ENCODE measurements at regions not wholly inside any gene's neighbourhood (a gene's known extent, or its start where the extent isn't known, plus 50 kb on each side); places are given as distances from the start of the nearest gene placed in this dataset.
A peak's percentile ranks its signal among the peaks of the same experiment; 100 is the strongest.

DNA sequence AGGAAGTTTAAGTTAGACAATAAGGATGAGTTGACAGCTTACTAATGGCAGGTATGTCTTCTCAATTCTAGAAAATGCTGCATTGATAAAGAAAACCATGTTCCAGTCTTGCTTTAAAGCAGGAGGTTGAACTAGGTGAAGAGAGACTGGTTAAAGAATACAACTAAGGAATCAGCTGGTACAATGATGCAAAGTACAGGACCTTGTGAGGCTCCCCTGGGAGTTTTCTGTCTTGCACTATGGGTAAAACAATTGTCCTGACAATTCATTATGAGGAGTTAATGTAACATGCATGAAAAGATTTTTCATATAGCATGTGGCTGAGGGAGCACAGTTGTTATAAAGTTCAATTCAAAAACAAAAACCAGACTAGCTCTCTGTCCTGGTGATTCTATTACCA is 157.2 kb downstream of the BMP2 start (continued):
- TF ChIP-seq, protein P1, sequence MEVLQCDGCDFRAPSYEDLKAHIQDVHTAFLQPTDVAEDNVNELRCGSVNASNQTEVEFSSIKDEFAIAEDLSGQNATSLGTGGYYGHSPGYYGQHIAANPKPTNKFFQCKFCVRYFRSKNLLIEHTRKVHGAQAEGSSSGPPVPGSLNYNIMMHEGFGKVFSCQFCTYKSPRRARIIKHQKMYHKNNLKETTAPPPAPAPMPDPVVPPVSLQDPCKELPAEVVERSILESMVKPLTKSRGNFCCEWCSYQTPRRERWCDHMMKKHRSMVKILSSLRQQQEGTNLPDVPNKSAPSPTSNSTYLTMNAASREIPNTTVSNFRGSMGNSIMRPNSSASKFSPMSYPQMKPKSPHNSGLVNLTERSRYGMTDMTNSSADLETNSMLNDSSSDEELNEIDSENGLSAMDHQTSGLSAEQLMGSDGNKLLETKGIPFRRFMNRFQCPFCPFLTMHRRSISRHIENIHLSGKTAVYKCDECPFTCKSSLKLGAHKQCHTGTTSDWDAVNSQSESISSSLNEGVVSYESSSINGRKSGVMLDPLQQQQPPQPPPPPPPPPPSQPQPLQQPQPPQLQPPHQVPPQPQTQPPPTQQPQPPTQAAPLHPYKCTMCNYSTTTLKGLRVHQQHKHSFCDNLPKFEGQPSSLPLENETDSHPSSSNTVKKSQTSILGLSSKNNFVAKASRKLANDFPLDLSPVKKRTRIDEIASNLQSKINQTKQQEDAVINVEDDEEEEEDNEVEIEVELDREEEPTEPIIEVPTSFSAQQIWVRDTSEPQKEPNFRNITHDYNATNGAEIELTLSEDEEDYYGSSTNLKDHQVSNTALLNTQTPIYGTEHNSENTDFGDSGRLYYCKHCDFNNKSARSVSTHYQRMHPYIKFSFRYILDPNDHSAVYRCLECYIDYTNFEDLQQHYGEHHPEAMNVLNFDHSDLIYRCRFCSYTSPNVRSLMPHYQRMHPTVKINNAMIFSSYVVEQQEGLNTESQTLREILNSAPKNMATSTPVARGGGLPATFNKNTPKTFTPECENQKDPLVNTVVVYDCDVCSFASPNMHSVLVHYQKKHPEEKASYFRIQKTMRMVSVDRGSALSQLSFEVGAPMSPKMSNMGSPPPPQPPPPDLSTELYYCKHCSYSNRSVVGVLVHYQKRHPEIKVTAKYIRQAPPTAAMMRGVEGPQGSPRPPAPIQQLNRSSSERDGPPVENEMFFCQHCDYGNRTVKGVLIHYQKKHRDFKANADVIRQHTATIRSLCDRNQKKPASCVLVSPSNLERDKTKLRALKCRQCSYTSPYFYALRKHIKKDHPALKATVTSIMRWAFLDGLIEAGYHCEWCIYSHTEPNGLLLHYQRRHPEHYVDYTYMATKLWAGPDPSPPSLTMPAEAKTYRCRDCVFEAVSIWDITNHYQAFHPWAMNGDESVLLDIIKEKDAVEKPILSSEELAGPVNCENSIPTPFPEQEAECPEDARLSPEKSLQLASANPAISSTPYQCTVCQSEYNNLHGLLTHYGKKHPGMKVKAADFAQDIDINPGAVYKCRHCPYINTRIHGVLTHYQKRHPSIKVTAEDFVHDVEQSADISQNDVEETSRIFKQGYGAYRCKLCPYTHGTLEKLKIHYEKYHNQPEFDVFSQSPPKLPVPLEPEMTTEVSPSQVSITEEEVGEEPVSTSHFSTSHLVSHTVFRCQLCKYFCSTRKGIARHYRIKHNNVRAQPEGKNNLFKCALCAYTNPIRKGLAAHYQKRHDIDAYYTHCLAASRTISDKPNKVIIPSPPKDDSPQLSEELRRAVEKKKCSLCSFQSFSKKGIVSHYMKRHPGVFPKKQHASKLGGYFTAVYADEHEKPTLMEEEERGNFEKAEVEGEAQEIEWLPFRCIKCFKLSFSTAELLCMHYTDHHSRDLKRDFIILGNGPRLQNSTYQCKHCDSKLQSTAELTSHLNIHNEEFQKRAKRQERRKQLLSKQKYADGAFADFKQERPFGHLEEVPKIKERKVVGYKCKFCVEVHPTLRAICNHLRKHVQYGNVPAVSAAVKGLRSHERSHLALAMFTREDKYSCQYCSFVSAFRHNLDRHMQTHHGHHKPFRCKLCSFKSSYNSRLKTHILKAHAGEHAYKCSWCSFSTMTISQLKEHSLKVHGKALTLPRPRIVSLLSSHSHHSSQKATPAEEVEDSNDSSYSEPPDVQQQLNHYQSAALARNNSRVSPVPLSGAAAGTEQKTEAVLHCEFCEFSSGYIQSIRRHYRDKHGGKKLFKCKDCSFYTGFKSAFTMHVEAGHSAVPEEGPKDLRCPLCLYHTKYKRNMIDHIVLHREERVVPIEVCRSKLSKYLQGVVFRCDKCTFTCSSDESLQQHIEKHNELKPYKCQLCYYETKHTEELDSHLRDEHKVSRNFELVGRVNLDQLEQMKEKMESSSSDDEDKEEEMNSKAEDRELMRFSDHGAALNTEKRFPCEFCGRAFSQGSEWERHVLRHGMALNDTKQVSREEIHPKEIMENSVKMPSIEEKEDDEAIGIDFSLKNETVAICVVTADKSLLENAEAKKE (CRISPR knock-in tag; IDR thresholded peaks at IDR 0.05) = no peak
- TF ChIP-seq NANOG (IDR thresholded peaks at IDR 0.05; ENCODE audit: borderline replicate concordance) (no peak), POLR2AphosphoS5 (IDR thresholded peaks at IDR 0.05; ENCODE audit: low read depth) (no peak), EZH2phosphoT487 (IDR thresholded peaks at IDR 0.05; ENCODE audit: unreplicated experiment) (no peak), CREB1 (CRISPR knock-in tag; IDR thresholded peaks at IDR 0.05; ENCODE audit: low read depth) (no peak), STAT1 (IDR thresholded peaks at IDR 0.05; ENCODE audit: unreplicated experiment) (no peak), ZNF114 (CRISPR knock-in tag; IDR thresholded peaks at IDR 0.05) (no peak)
- TF ChIP-seq, protein P2, sequence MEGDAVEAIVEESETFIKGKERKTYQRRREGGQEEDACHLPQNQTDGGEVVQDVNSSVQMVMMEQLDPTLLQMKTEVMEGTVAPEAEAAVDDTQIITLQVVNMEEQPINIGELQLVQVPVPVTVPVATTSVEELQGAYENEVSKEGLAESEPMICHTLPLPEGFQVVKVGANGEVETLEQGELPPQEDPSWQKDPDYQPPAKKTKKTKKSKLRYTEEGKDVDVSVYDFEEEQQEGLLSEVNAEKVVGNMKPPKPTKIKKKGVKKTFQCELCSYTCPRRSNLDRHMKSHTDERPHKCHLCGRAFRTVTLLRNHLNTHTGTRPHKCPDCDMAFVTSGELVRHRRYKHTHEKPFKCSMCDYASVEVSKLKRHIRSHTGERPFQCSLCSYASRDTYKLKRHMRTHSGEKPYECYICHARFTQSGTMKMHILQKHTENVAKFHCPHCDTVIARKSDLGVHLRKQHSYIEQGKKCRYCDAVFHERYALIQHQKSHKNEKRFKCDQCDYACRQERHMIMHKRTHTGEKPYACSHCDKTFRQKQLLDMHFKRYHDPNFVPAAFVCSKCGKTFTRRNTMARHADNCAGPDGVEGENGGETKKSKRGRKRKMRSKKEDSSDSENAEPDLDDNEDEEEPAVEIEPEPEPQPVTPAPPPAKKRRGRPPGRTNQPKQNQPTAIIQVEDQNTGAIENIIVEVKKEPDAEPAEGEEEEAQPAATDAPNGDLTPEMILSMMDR (conservative IDR thresholded peaks at IDR 0.05; ENCODE audit: low read depth in 2 of 2) = no peak

DNA sequence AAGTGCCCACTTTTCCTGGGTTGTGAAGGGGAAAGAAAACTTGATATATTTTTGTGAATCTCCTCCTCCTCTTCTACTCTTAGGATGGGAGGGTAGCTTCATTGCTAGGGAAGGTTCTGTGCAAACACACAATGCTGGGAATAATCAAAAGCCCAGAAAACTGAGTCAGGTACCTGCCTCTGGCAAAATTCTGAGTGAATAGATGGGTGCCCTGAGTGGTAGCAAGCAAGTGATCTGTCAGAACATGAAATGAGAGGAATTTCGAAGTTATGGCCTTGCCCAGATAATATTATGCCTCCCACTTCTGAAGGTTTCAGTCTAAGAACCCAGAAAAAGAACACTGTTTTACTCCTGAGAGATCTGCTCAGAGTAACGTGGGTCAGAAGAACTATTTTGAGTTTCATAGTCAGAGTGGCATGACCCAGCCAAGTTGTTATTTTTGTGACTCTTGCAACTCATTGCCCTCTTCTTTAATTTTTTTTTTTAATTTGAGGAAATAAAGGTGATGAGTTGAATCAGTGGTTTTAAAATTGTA is 158.3 kb downstream of the BMP2 start:
- Mint-ChIP-seq H3K36me3 (ENCODE audit: low read depth) (no peaks in the 10 kb centered on the region), H3K4me3 (no peak overlapping the region), H3K27ac (no peak overlapping the region), H3K4me1 (no peaks in the 10 kb centered on the region), H3K9me3 (no peaks in the 10 kb centered on the region; the same call in 2 of the 3 replicates), H3K27me3 (ENCODE audit: insufficient read depth, low read depth, poor library complexity) (peaks cover 1% of the 10 kb centered on the region)
- Histone ChIP-seq H2AFZ (0 out of 2 replicates have a peak overlapping the region, but pooled peaks have one; percentile 19), H3F3A (replicated peaks; ENCODE audit: low read depth) (no peaks in the 10 kb centered on the region), H3K36me3 (ENCODE audit: insufficient read depth) (no peaks in the 10 kb centered on the region), H4K20me1 (replicated peaks; ENCODE audit: insufficient read depth) (no peaks in the 10 kb centered on the region), H3K9me2 (ENCODE audit: insufficient read depth) (no peaks in the 10 kb centered on the region), H3K4me2 (no peak overlapping the region), H3K27me3 (ENCODE audit: insufficient read depth) (no peaks in the 10 kb centered on the region), H3K79me2 (replicated peaks; ENCODE audit: insufficient read depth) (no peaks in the 10 kb centered on the region), H3K4me3 (no peak overlapping the region), H3K27ac (ENCODE audit: low read depth) (no peak overlapping the region), H3K4me1 (ENCODE audit: insufficient read depth) (no peaks in the 10 kb centered on the region)
- TF ChIP-seq NANOG (IDR thresholded peaks at IDR 0.05; ENCODE audit: borderline replicate concordance) (no peak), EZH2phosphoT487 (IDR thresholded peaks at IDR 0.05; ENCODE audit: unreplicated experiment) (no peak), STAT1 (IDR thresholded peaks at IDR 0.05; ENCODE audit: unreplicated experiment) (no peak), ZNF114 (CRISPR knock-in tag; IDR thresholded peaks at IDR 0.05) (no peak), CREB1 (CRISPR knock-in tag; IDR thresholded peaks at IDR 0.05; ENCODE audit: low read depth) (no peak)
- TF ChIP-seq, protein P2 (conservative IDR thresholded peaks at IDR 0.05; ENCODE audit: low read depth in 2 of 2) = no peak
- DNase-seq (ENCODE audit: low spot score) = no peak
- ATAC-seq = no peak

Data from GM23338 (cell line).